ENCODE measurements at regions not wholly inside any gene's neighbourhood (a gene's known extent, or its start where the extent isn't known, plus 50 kb on each side); places are given as distances from the start of the nearest gene placed in this dataset.

GRCh38 chr14:34356264-34356654 lies 105.8 kb downstream of the SPTSSA start:
- DNase-seq (no peak), ATAC-seq (ENCODE audit: low FRiP score) (no peak)
- H3K4me3 ChIP-seq (ENCODE audit: low read length in 2 of 2) = no peak overlapping the region
- intact Hi-C loops (cut with DNase I) = no loop called here
- H3K4me1 ChIP-seq (ENCODE audit: control insufficient read depth in 1 of 2, insufficient read depth in 2 of 2, low read length in 2 of 2) = no peaks in the 10 kb centered on the region
- H3K27ac ChIP-seq (ENCODE audit: low read depth in 1 of 2, low read length in 2 of 2) = no peak overlapping the region
- 85% methylated on average over 4 of the region's 4 CpGs for WGBS, 2 donors
- H3K9me3 ChIP-seq (ENCODE audit: control insufficient read depth, low read length) = no peaks in the 10 kb centered on the region
- H3K36me3 ChIP-seq (ENCODE audit: control insufficient read depth in 1 of 2, insufficient read depth in 2 of 2, low read length in 1 of 2) = no peaks in the 10 kb centered on the region
- H3K27me3 ChIP-seq (ENCODE audit: control insufficient read depth in 1 of 2, insufficient read depth in 2 of 2, low read length in 1 of 2) = no peaks in the 10 kb centered on the region

- DNase-seq (no peak), ATAC-seq (ENCODE audit: low FRiP score) (peak; percentile 49)
- Histone ChIP-seq H3K27ac (ENCODE audit: low read depth in 1 of 2, low read length in 2 of 2) (no peak overlapping the region), H3K36me3 (ENCODE audit: control insufficient read depth in 1 of 2, insufficient read depth in 2 of 2, low read length in 1 of 2) (no peaks in the 10 kb centered on the region), H3K4me1 (ENCODE audit: control insufficient read depth in 1 of 2, insufficient read depth in 2 of 2, low read length in 2 of 2) (no peaks in the 10 kb centered on the region), H3K27me3 (ENCODE audit: control insufficient read depth in 1 of 2, insufficient read depth in 2 of 2, low read length in 1 of 2) (no peaks in the 10 kb centered on the region), H3K4me3 (ENCODE audit: low read length in 2 of 2) (no peak overlapping the region), H3K9me3 (ENCODE audit: control insufficient read depth, low read length) (no peaks in the 10 kb centered on the region)
- intact Hi-C loops (cut with DNase I) = no loop called here
- 75 to 79% methylated on average over 2 of the region's 2 CpGs for WGBS, 2 donors
These were observed 106.3 kb downstream of the SPTSSA start for GRCh38 chr14:34355584-34356263.

GRCh38 chr14:34354556-34354955 lies 107.5 kb downstream of the SPTSSA start:
- ATAC-seq (ENCODE audit: low FRiP score) (no peak), DNase-seq (no peak)
- H3K27ac ChIP-seq (ENCODE audit: low read depth in 1 of 2, low read length in 2 of 2) = no peak overlapping the region
- no peak overlapping the region for H3K4me3 ChIP-seq (ENCODE audit: low read length in 2 of 2)
- H3K9me3 ChIP-seq (ENCODE audit: control insufficient read depth, low read length) = no peaks in the 10 kb centered on the region
- no peaks in the 10 kb centered on the region for H3K4me1 ChIP-seq (ENCODE audit: control insufficient read depth in 1 of 2, insufficient read depth in 2 of 2, low read length in 2 of 2)
- intact Hi-C loops (cut with DNase I) = no loop called here
- WGBS, 2 donors = 93 to 94% methylated on average over 3 of the region's 3 CpGs
- H3K36me3 ChIP-seq (ENCODE audit: control insufficient read depth in 1 of 2, insufficient read depth in 2 of 2, low read length in 1 of 2) = no peaks in the 10 kb centered on the region
- H3K27me3 ChIP-seq (ENCODE audit: control insufficient read depth in 1 of 2, insufficient read depth in 2 of 2, low read length in 1 of 2) = no peaks in the 10 kb centered on the region

GRCh38 chr14:34350903-34351302 lies 111.1 kb downstream of the SPTSSA start:
- intact Hi-C loops (cut with DNase I) = no loop called here
- Histone ChIP-seq H3K4me1 (ENCODE audit: control insufficient read depth in 1 of 2, insufficient read depth in 2 of 2, low read length in 2 of 2) (no peaks in the 10 kb centered on the region), H3K36me3 (ENCODE audit: control insufficient read depth in 1 of 2, insufficient read depth in 2 of 2, low read length in 1 of 2) (no peaks in the 10 kb centered on the region), H3K4me3 (ENCODE audit: low read length in 2 of 2) (no peak overlapping the region), H3K27me3 (ENCODE audit: control insufficient read depth in 1 of 2, insufficient read depth in 2 of 2, low read length in 1 of 2) (no peaks in the 10 kb centered on the region), H3K27ac (ENCODE audit: low read depth in 1 of 2, low read length in 2 of 2) (no peak overlapping the region), H3K9me3 (ENCODE audit: control insufficient read depth, low read length) (peaks cover 1% of the 10 kb centered on the region)
- DNase-seq = no peak
- ATAC-seq (ENCODE audit: low FRiP score) = no peak
- WGBS, 2 donors = 83 to 88% methylated on average over 6 of the region's 6 CpGs

- 83 to 88% methylated on average over 6 of the region's 6 CpGs for WGBS, 2 donors
- no peak for ATAC-seq (ENCODE audit: low FRiP score)
These were observed 113.4 kb downstream of the SPTSSA start for GRCh38 chr14:34348592-34348991.

GRCh38 chr14:34347683-34348082 lies 114.4 kb downstream of the SPTSSA start:
- Histone ChIP-seq H3K4me3 (ENCODE audit: low read length in 2 of 2) (no peak overlapping the region), H3K36me3 (ENCODE audit: control insufficient read depth in 1 of 2, insufficient read depth in 2 of 2, low read length in 1 of 2) (no peaks in the 10 kb centered on the region), H3K9me3 (ENCODE audit: control insufficient read depth, low read length) (peaks cover 2% of the 10 kb centered on the region), H3K27me3 (ENCODE audit: control insufficient read depth in 1 of 2, insufficient read depth in 2 of 2, low read length in 1 of 2) (no peaks in the 10 kb centered on the region), H3K27ac (ENCODE audit: low read depth in 1 of 2, low read length in 2 of 2) (no peak overlapping the region), H3K4me1 (ENCODE audit: control insufficient read depth in 1 of 2, insufficient read depth in 2 of 2, low read length in 2 of 2) (no peaks in the 10 kb centered on the region)
- DNase-seq (no peak), ATAC-seq (ENCODE audit: low FRiP score) (no peak)
- intact Hi-C loops (cut with DNase I) = no loop called here
- 92 to 97% methylated on average over 2 of the region's 2 CpGs for WGBS, 2 donors

More at GRCh38 chr14:34348592-34348991, 113.4 kb downstream of the SPTSSA start:
- Histone ChIP-seq H3K27ac (ENCODE audit: low read depth in 1 of 2, low read length in 2 of 2) (no peak overlapping the region), H3K9me3 (ENCODE audit: control insufficient read depth, low read length) (peaks cover 2% of the 10 kb centered on the region), H3K36me3 (ENCODE audit: control insufficient read depth in 1 of 2, insufficient read depth in 2 of 2, low read length in 1 of 2) (no peaks in the 10 kb centered on the region), H3K27me3 (ENCODE audit: control insufficient read depth in 1 of 2, insufficient read depth in 2 of 2, low read length in 1 of 2) (no peaks in the 10 kb centered on the region), H3K4me3 (ENCODE audit: low read length in 2 of 2) (no peak overlapping the region), H3K4me1 (ENCODE audit: control insufficient read depth in 1 of 2, insufficient read depth in 2 of 2, low read length in 2 of 2) (no peaks in the 10 kb centered on the region)
- DNase-seq = no peak
- intact Hi-C loops (cut with DNase I) = no loop called here

- WGBS, 2 donors = 93 to 94% methylated on average over 26 of the region's 26 CpGs
- intact Hi-C loops (cut with DNase I) = no loop called here
- no peak for ATAC-seq (ENCODE audit: low FRiP score)
These were observed 116.1 kb downstream of the SPTSSA start for GRCh38 chr14:34345718-34346465.

GRCh38 chr14:34344318-34344717 lies 117.7 kb downstream of the SPTSSA start:
- Histone ChIP-seq H3K27ac (ENCODE audit: low read depth in 1 of 2, low read length in 2 of 2) (no peak overlapping the region), H3K9me3 (ENCODE audit: control insufficient read depth, low read length) (peaks cover 2% of the 10 kb centered on the region), H3K4me1 (ENCODE audit: control insufficient read depth in 1 of 2, insufficient read depth in 2 of 2, low read length in 2 of 2) (no peaks in the 10 kb centered on the region), H3K4me3 (ENCODE audit: low read length in 2 of 2) (no peak overlapping the region), H3K27me3 (ENCODE audit: control insufficient read depth in 1 of 2, insufficient read depth in 2 of 2, low read length in 1 of 2) (no peaks in the 10 kb centered on the region), H3K36me3 (ENCODE audit: control insufficient read depth in 1 of 2, insufficient read depth in 2 of 2, low read length in 1 of 2) (no peaks in the 10 kb centered on the region)
- no peak for DNase-seq
- no peak for ATAC-seq (ENCODE audit: low FRiP score)
- intact Hi-C loops (cut with DNase I) = no loop called here
- WGBS, 2 donors = 85 to 87% methylated on average over 5 of the region's 5 CpGs

More at GRCh38 chr14:34345718-34346465, 116.1 kb downstream of the SPTSSA start:
- H3K9me3 ChIP-seq (ENCODE audit: control insufficient read depth, low read length) = peaks cover 2% of the 10 kb centered on the region
- no peaks in the 10 kb centered on the region for H3K4me1 ChIP-seq (ENCODE audit: control insufficient read depth in 1 of 2, insufficient read depth in 2 of 2, low read length in 2 of 2)
- H3K27ac ChIP-seq (ENCODE audit: low read depth in 1 of 2, low read length in 2 of 2) = no peak overlapping the region
- no peaks in the 10 kb centered on the region for H3K36me3 ChIP-seq (ENCODE audit: control insufficient read depth in 1 of 2, insufficient read depth in 2 of 2, low read length in 1 of 2)
- DNase-seq = no peak
- no peak overlapping the region for H3K4me3 ChIP-seq (ENCODE audit: low read length in 2 of 2)
- no peaks in the 10 kb centered on the region for H3K27me3 ChIP-seq (ENCODE audit: control insufficient read depth in 1 of 2, insufficient read depth in 2 of 2, low read length in 1 of 2)
